Left hindlimb (tissue), 1 donor: ENCODE measurements at regions not wholly inside any gene's neighbourhood (a gene's known extent, or its start where the extent isn't known, plus 50 kb on each side); places are given as distances from the start of the nearest gene placed in this dataset.
"Not testable (repeated sequence)": the region's sequence is repeated elsewhere in the genome, so short reads cannot be mapped to it uniquely, and the experiment has no call there.

Experiments
- DNase-seq: peaks from one replicate; pipeline ENCODE4 v3.0.0-alpha.2; 2018

DNA sequence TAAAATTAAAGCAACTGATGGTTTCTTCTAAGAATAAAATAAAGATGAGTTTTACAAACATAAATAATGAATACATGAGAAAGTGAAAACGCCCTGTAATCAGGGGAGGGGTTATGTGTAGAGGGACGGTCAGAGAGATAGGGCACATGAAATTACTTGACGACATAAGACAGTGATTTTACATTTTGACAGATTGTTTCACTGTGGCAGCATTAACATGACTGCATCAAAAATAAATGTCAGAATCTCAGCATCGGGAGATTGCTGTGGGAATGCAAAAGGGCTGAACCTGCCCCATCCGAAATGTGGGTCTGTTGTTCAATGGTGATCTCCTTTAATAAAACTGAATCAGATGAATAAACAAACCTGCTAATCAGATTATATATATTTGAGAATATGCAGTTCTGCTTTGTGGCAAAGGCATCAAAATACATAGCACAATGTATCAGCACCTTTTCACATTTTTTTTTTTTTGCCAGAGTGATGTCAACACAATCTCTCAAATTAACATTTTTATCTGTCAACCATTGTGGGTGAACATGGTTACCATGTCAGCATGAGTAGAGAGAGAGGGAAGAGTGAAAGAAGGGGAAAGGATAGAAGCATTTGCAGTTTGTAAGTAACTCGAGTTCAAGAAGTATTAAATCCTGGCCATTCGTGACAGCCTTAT lies 177.1 kb upstream of the MAN1A1 start:
- DNase-seq, result no peak

DNA sequence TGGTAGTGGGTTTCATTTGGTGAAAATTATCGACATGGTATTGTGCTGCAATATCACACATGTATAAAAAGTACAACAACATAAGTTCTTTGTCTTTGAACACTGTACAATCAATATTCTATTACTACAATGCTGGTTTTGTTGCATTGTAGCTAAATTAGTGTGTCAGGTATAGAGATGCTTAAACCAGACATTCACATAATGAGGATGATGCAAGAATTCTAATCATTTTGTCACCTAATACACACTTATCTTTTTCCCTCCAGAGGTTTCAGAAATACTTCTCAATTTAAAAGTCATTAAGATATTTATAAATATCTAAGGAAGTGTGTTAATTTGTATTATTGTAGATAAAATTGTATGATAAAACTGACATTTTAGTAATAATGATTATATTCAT lies 174.8 kb upstream of the MAN1A1 start:
- DNase-seq, result no peak

GRCh38 chr6:119523556-119523955 lies 174.0 kb upstream of the MAN1A1 start:
- DNase-seq, result no peak

DNA sequence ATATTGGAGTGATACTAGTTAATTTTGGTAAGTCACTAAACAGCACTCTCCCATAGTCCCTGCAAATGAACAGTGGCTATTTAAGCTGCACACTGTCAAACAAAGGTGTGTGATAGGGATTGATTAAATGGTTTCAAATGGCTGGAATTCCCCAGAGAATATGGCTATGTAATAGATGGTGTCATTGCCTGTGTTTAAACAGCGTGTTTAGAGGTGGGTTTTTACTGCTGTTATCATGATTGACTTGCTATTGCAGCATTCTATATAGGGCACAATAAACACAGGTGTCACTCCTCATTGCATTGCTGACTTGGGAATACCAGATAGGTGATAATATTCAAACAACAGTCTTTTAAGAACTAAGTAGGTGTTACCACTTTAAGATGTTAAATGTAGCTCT lies 171.7 kb upstream of the MAN1A1 start:
- DNase-seq, result no peak

GRCh38 chr6:119517428-119517827 lies 167.9 kb upstream of the MAN1A1 start:
- no peak for DNase-seq

GRCh38 chr6:119514345-119514744 lies 164.8 kb upstream of the MAN1A1 start:
- no peak for DNase-seq

DNA sequence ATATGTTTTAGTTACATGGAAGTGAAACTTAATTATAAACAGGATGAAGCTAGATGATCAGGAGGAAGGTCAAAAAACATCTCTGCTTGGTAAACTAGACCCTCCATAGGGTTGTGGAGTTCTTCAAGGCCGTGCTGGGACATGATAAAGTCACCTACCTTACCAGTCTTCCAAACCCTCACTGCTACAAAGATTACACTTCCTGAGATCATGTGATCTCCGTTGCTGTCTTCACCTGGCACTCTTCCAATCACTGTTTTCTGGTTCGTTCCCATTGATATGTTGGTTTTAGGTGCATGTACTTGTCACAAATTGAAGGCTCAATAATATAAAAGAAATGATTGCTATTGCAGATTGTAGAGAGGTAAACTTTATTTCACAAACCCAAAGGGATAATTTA lies 161.5 kb upstream of the MAN1A1 start:
- DNase-seq, result no peak

- no peak for DNase-seq
These were observed 160.7 kb upstream of the MAN1A1 start for GRCh38 chr6:119510246-119510645.

DNA sequence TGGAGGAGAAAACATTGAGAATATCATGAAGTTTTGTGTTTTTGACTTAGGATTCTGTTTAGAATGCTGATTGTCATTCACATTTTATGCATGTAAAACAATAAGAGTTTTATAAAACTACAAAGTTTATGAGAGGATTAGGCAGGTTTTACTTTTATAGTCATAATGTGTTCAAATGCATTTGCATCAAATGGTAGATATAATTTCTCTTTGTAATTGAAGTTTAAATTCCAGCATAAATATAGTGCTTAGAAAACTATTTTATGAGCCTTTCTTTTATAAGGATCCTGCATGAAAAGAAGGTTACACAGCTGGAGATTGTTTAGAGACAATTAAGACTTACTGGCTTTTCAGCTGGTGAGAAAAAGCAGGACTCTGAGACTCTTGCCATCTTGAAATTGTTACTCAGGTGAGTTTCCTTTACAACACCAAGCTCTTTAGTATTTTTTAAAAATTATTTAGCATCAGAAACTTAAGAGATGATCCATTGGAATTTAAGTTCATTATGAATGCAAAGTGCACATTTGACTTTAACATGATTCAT lies 157.1 kb upstream of the MAN1A1 start:
- no peak for DNase-seq

DNA sequence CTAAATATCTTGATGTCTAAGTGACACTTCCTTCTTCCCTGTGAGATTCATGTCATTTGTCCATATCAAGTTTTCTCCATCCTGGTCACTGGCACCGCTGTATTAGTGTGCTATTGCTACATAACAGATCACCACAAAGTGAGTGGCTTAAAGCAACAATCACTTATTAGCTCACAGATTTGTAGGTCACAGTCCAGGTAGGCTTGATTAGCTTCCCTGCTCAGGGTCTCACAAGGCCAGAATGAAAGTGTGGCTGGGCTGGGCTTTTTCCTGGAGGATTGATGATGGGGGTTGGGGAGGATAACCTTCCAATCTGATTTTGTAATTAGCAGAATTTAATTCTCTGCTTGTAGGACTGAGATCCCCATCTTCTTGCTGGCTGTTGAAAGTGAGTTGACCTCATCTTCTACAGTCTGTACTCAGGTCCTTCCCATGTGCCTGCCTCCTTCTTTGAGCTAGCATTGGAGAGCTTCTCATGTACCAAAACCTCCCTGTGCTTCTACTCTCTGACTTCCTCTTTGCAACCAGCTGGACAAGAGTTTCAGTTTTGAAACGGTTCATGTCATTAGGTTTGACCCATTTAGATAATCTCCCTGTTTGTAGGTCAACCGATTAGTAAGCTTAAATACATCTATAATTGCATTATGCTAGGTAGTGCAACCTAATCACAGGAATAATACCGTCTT lies 152.4 kb upstream of the MAN1A1 start:
- no peak for DNase-seq

DNA sequence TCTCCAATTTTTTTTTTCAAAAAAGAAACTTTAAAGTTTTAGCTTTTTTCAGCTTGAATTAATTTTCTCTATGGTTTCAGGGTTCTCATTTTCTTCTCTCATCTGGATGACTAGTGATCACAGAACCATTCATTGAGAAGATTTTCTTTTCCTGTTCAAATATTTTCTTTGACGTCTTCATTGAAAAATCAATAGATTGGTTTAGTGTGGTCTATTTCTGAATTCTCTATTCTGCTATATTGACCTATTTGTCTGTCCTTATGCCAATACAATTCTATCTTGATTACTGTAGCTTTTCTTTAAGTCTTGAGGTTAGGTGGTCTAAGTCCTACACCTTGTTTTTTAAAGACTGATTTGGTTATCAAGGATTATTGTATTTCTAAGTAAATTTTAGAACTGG lies 150.2 kb upstream of the MAN1A1 start:
- no peak for DNase-seq

- no peak for DNase-seq
These were observed 148.6 kb upstream of the MAN1A1 start for GRCh38 chr6:119497988-119498727.

GRCh38 chr6:119495230-119495683 lies 145.7 kb upstream of the MAN1A1 start:
- no peak for DNase-seq

DNA sequence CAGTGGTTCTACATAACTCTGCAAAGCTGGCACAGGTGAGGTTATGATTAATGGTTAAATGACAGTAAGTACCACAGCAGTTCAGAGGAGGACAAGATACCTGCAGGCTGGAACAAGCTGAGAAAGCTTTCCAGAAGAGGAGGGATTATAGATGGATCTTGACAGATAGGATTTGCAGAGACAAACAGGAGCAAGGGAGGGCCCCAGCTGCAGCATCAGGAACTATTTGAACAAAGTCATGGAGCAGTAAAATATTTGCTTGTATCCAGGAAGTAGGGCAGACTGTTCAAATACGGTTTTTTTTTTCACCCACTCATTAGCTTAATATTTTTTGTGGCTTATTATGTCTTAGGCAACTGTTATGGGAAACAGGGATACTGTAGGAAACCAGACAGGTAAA lies 144.4 kb upstream of the MAN1A1 start:
- DNase-seq, result no peak

DNA sequence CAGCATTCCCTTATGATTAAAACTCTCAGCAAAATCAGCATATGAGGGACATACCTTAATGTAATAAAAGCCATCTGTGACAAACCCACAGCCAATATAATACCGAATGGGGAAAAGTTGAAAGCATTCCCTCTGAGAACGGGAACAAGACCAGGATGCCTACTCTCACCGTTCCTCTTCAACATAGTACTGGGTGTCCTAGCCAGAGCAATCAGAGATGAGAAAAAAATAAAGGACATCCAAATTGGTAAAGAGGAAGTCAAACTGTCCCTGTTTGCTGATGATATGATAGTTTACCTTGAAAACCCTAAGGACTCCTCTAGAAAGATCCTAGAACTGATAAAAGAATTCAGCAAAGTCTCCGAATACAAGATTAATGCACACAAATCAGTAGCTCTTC lies 141.6 kb upstream of the MAN1A1 start:
- DNase-seq, result not testable (repeated sequence)

GRCh38 chr6:119490050-119490449 lies 140.5 kb upstream of the MAN1A1 start:
- DNase-seq, result not testable (repeated sequence)

DNA sequence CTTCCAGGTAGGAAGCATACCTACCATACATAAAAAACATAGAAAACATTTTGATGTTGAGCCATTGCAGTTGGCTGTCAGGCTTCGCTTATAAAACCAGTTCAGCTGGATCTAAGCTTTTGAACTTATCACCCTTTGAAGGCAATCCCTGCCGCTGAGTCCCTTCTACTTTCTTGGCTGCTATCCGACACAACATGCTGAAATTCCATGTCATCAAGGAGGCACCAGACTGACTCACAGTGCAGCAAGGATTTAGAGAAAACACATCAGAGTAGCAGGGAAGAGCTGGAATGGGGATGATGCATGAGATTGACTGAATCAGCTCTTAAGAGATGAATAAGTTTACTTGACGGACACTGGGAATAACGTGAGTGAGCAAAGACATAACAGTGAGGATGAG lies 135.0 kb upstream of the MAN1A1 start:
- DNase-seq, result no peak

DNA sequence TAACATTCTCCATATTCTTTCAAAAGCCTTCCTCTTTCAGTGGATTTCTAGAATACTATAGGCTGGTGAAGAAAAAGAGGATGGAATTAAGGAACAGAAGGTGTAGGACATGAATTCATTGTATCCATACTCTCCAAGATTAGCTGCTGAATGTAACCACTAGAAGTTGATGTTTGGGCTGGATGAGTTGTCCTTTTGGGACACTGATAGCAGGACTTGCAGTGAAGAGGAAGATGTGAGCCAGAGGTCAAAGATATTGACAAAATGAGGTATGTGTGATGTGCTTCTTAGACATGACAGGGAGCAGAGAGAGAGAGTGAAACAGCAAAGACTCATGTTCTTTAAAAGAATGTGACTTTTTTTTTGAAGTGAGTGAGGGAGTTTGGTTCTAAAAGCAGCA lies 134.3 kb upstream of the MAN1A1 start:
- no peak for DNase-seq

- DNase-seq, result no peak
These were observed 133.3 kb upstream of the MAN1A1 start for GRCh38 chr6:119482850-119483285.

- DNase-seq, result no peak
These were observed 132.4 kb upstream of the MAN1A1 start for GRCh38 chr6:119481976-119482375.

DNA sequence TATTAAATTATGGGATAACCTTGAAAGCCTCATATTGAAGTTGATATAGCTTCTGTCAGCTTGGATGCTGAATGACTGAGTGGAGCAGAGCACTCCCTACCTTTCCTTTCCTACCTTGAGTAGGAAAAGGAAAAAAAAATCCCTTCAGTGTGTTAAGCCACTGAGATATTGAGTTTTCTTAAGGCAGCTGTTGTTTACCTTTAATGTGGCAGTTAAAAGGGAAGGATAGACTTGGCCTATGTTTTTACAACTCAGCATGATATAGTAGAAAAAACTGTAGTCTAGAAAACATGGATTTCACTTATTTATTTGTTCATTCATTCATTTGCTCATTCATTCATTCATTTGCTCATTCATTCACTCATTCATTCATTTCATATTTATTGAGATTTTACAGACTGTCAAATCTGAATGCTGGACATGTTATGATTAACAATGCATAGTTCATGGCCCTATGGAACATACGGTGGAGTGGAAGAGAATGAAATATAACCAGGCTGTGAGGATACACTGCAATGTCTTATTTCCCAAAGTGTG lies 131.5 kb upstream of the MAN1A1 start:
- DNase-seq, result no peak

- no peak for DNase-seq
These were observed 130.5 kb upstream of the MAN1A1 start for GRCh38 chr6:119479860-119480655.

DNA sequence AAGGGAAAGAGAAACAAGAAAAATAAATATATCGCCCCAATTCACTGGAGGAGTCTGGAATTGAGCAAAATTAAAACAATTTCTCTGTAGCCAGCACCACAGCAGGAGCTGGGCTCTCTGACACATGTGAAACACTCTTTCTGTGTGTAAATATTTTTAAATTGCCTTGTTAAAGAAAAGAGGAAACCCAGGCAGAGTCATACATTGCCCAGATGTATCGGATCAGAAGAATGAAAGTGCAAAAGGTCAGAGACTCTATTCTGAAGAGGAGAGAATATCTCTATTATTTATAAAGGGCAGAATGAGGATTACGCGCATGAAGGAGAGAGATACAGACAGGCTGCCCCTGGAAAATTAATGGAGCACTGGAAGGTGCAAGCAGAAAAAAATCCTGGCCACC lies 127.0 kb upstream of the MAN1A1 start:
- DNase-seq, result no peak
